CD14-positive monocyte (primary cell): ENCODE measurements at regions not wholly inside any gene's neighbourhood (a gene's known extent, or its start where the extent isn't known, plus 50 kb on each side); places are given as distances from the start of the nearest gene placed in this dataset.
"Not testable (repeated sequence)": the region's sequence is repeated elsewhere in the genome, so short reads cannot be mapped to it uniquely, and the experiment has no call there.

Source experiments
- DNase-seq, 3 donors: peaks; one replicate each; pipeline ENCODE4 v3.0.0-alpha.2; 2011 to 2022
- H2AFZ ChIP-seq: 2 replicates; pipeline ENCODE4 v1.6.0; 2012; ENCODE audit warnings: mild to moderate bottlenecking, low read depth, low read length, inconsistent platforms; ENCODE audit not compliant: insufficient read depth, poor library complexity, severe bottlenecking
- H3K27ac ChIP-seq, 2 donors: 1 replicate in 1 of 2; 2 replicates in 1 of 2; pipeline ENCODE4 v1.5.1; 2012 to 2013; ENCODE audit warnings: low read length in 2 of 2, control low read depth in 1 of 2, inconsistent platforms in 1 of 2, low read depth in 1 of 2, mild to moderate bottlenecking in 1 of 2
- H3K27me3 ChIP-seq, 2 donors: one replicate each; pipeline versions ENCODE4 v1.6.0 to v1.6.1; 2011 to 2013; ENCODE audit warnings: low read length in 2 of 2; ENCODE audit not compliant: control insufficient read depth in 2 of 2, insufficient read depth in 2 of 2
- H3K36me3 ChIP-seq, 2 donors: replicated peaks in 1 of 2; 1 replicate in 1 of 2; 2 replicates in 1 of 2; pipeline versions ENCODE4 v1.5.1 to v1.6.1; 2012 to 2013; ENCODE audit warnings: low read length in 2 of 2, control low read depth in 1 of 2, inconsistent platforms in 1 of 2, mild to moderate bottlenecking in 1 of 2; ENCODE audit not compliant: insufficient read depth in 2 of 2, control insufficient read depth in 1 of 2
- H3K4me1 ChIP-seq, 2 donors: 1 replicate in 1 of 2; 2 replicates in 1 of 2; pipeline versions ENCODE4 v1.5.1 to v1.6.1; 2012 to 2013; ENCODE audit warnings: low read length in 2 of 2, control low read depth in 1 of 2, inconsistent platforms in 1 of 2, mild to moderate bottlenecking in 1 of 2, moderate library complexity in 1 of 2; ENCODE audit not compliant: insufficient read depth in 2 of 2, control insufficient read depth in 1 of 2
- H3K4me2 ChIP-seq: replicated peaks from 2 replicates; pipeline ENCODE3; 2012; ENCODE audit warnings: low read length, moderate library complexity, mild to moderate bottlenecking; ENCODE audit not compliant: poor library complexity, severe bottlenecking; ENCODE audit errors: extremely low read depth
- H3K4me3 ChIP-seq, 3 experiments: fragments of 200-600 bp in 1 of 3; sonication (generic) in 1 of 3; replicated peaks in 1 of 3; 1 replicate in 2 of 3; 2 replicates in 1 of 3; pipeline ENCODE4 v1.5.1; 2011 to 2013; ENCODE audit warnings: low read length in 3 of 3, mild to moderate bottlenecking in 3 of 3, control low read depth in 2 of 3, low read depth in 2 of 3, inconsistent platforms in 1 of 3, moderate library complexity in 1 of 3
- H3K79me2 ChIP-seq: 2 replicates; pipeline ENCODE4 v1.6.0; 2012; ENCODE audit warnings: mild to moderate bottlenecking, control low read depth, inconsistent platforms, low read length, moderate library complexity; ENCODE audit not compliant: insufficient read depth
- H3K9ac ChIP-seq: 2 replicates; pipeline ENCODE4 v1.6.0; 2017; ENCODE audit warnings: low read length, mild to moderate bottlenecking; ENCODE audit not compliant: insufficient read depth, poor library complexity, severe bottlenecking
- H3K9me3 ChIP-seq, 2 donors: replicated peaks in 1 of 2; 1 replicate in 1 of 2; 2 replicates in 1 of 2; pipeline versions ENCODE4 v1.5.1 to v1.6.1; 2012 to 2013; ENCODE audit warnings: low read length in 2 of 2, control low read depth in 1 of 2; ENCODE audit not compliant: control insufficient read depth in 1 of 2, insufficient read depth in 1 of 2
- H4K20me1 ChIP-seq: 2 replicates; pipeline ENCODE4 v1.6.0; 2012; ENCODE audit warnings: mild to moderate bottlenecking, low read length, control low read depth, moderate library complexity; ENCODE audit not compliant: insufficient read depth
- H3K27ac Mint-ChIP-seq, 7 donors: one replicate each; pipeline ENCODE4 v1.8.0; 2020; ENCODE audit warnings: mild to moderate bottlenecking in 7 of 7, mixed read lengths in 7 of 7, moderate library complexity in 6 of 7, inconsistent platforms in 2 of 7
- H3K27me3 Mint-ChIP-seq, 3 donors: one replicate each; pipeline ENCODE4 v1.8.0; 2021 to 2022; ENCODE audit warnings: low read depth in 3 of 3, mild to moderate bottlenecking in 3 of 3, mixed read lengths in 3 of 3, moderate library complexity in 3 of 3, inconsistent platforms in 1 of 3
- H3K36me3 Mint-ChIP-seq, 2 donors: one replicate each; pipeline ENCODE4 v1.8.0; 2020; ENCODE audit warnings: mixed read lengths in 2 of 2, inconsistent platforms in 1 of 2, mild to moderate bottlenecking in 1 of 2
- H3K4me1 Mint-ChIP-seq: one replicate; pipeline ENCODE4 v1.8.0; 2020; ENCODE audit warnings: mild to moderate bottlenecking, mixed read lengths
- H3K4me3 Mint-ChIP-seq, 2 donors: one replicate each; pipeline ENCODE4 v1.8.0; 2020; ENCODE audit warnings: mild to moderate bottlenecking in 2 of 2, mixed read lengths in 2 of 2, moderate library complexity in 1 of 2
- H3K9me3 Mint-ChIP-seq, 7 donors: one replicate each; pipeline ENCODE4 v1.8.0; 2020 to 2022; ENCODE audit warnings: mixed read lengths in 7 of 7, mild to moderate bottlenecking in 6 of 7, moderate library complexity in 6 of 7, inconsistent platforms in 2 of 7
- CTCF ChIP-seq: fragments of 200-600 bp; IDR thresholded peaks from one replicate; pipeline ENCODE4 v1.8.0; 2022; ENCODE audit warnings: antibody characterized with exemption, mild to moderate bottlenecking
- WGBS: methylation state at CpG from one replicate; pipeline ENCODE4 v1.1.5; 2013; ENCODE audit warnings: missing lambda C conversion rate; ENCODE audit not compliant: insufficient coverage; 5-methylcytosine and 5-hydroxymethylcytosine counted together
- intact Hi-C, 2 donors: fragments of 100-400 bp; cut with micrococcal nuclease; formaldehyde crosslinking; loops; one replicate each; pipeline versions ENCODE4 v1.15.0 to v1.15.1; 2023

GRCh38 chr11:133636711-133637355 lies 104.5 kb upstream of the OPCML start:
- peaks cover 4 to 14% (median 7%) of the 10 kb centered on the region in 7 donors for H3K9me3 Mint-ChIP-seq
- no peaks in the 10 kb centered on the region for H3K27me3 ChIP-seq
- peaks cover 2 to 3% of the 10 kb centered on the region in 2 donors for H3K9me3 ChIP-seq
- intact Hi-C loops, result no loop called here
- no peaks in the 10 kb centered on the region for H3K79me2 ChIP-seq
- H3K4me1 ChIP-seq, result no peaks in the 10 kb centered on the region
- no peak for DNase-seq
- no peak overlapping the region for H3K27ac ChIP-seq
- no peak for TF ChIP-seq CTCF
- H3K27me3 Mint-ChIP-seq, result peaks cover 0 to 9% (median 2%) of the 10 kb centered on the region in 3 donors
- no peak overlapping the region for H3K9ac ChIP-seq
- no peak overlapping the region for H3K27ac Mint-ChIP-seq
- no peak overlapping the region for H3K4me3 ChIP-seq
- no peak overlapping the region for H3K4me3 Mint-ChIP-seq
- 45% methylated on average over 4 of the region's 18 CpGs for WGBS
- H3K4me1 Mint-ChIP-seq, result peaks cover 2% of the 10 kb centered on the region
- no peaks in the 10 kb centered on the region for H3K36me3 ChIP-seq
- no peaks in the 10 kb centered on the region for H3K36me3 Mint-ChIP-seq
- no peak overlapping the region for H2AFZ ChIP-seq
- no peak overlapping the region for H3K4me2 ChIP-seq
- H4K20me1 ChIP-seq, result no peaks in the 10 kb centered on the region

DNA sequence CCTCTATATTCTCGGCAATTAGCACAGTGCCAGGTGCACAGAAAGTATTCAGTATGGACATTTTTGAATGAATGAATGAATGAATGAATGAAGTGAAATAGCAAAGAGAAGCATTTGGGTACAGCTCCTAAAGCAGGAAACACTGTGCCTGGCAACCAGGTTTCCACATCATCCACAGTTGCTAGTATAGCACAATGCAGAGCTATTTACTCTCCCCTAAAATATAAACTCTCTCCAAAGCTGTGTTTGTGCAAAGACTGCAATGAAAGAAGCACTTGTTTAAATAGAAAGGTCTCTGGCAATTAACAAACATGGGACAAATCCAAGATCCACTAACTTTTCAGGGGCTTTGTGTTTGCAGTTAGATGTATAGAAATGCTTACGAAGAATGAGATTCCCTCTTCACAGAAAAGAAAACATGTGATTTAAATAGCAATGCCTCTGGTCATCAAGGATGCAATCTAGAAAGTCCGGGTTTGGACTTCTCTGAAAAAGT lies 103.0 kb upstream of the OPCML start:
- no peak for DNase-seq
- intact Hi-C loops, result no loop called here
- Histone ChIP-seq H3K9me3 (peaks cover 2 to 3% of the 10 kb centered on the region in 2 donors), H3K36me3 (no peaks in the 10 kb centered on the region), H3K27ac (no peak overlapping the region), H3K27me3 (no peaks in the 10 kb centered on the region), H3K4me3 (no peak overlapping the region), H3K9ac (no peak overlapping the region), H3K4me1 (no peaks in the 10 kb centered on the region), H3K4me2 (no peak overlapping the region), H3K79me2 (no peaks in the 10 kb centered on the region), H4K20me1 (no peaks in the 10 kb centered on the region), H2AFZ (no peak overlapping the region)
- Mint-ChIP-seq H3K9me3 (peaks cover 1 to 11% (median 3%) of the 10 kb centered on the region in 7 donors), H3K27me3 (peaks cover 0 to 9% (median 2%) of the 10 kb centered on the region in 3 donors), H3K4me3 (no peak overlapping the region), H3K4me1 (peaks cover 2% of the 10 kb centered on the region), H3K27ac (no peak overlapping the region), H3K36me3 (no peaks in the 10 kb centered on the region)
- no peak for TF ChIP-seq CTCF
- WGBS, result no CpG with 5 or more reads among the region's 3 CpGs

DNA sequence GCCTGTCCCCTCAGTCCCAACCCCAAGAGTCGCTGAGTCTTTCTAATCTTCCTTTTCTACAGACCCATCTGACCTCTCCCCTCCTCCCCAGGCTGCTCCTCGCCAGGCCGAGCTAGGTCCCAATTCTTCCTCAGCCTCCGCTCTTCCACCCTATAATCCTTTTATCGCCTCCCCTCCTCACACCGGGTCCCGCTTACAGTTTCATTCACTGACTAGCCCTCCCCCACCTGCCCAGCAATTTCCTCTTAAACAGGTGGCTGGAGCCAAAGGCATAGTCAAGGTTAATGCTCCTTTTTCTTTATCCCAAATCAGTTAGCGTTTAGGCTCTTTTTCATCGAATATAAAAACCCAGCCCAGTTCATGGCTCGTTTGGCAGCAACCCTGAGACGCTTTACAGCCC lies 96.1 kb upstream of the OPCML start:
- H3K4me1 ChIP-seq, H3K4me2 ChIP-seq, H2AFZ ChIP-seq, H3K27ac Mint-ChIP-seq, H3K9ac ChIP-seq, H3K9me3 ChIP-seq, H3K79me2 ChIP-seq, H3K4me3 Mint-ChIP-seq, H3K36me3 Mint-ChIP-seq, intact Hi-C loops, H3K36me3 ChIP-seq, DNase-seq, H3K4me1 Mint-ChIP-seq, H3K27me3 Mint-ChIP-seq, H4K20me1 ChIP-seq, H3K27me3 ChIP-seq, H3K27ac ChIP-seq, H3K4me3 ChIP-seq: not testable (repeated sequence)
- H3K9me3 Mint-ChIP-seq, result peaks cover 0 to 13% (median 5%) of the 10 kb centered on the region in 7 donors
- 100% methylated on average over 1 of the region's 11 CpGs for WGBS
